ENCODE measurements at regions not wholly inside any gene's neighbourhood (a gene's known extent, or its start where the extent isn't known, plus 50 kb on each side); places are given as distances from the start of the nearest gene placed in this dataset.

DNA sequence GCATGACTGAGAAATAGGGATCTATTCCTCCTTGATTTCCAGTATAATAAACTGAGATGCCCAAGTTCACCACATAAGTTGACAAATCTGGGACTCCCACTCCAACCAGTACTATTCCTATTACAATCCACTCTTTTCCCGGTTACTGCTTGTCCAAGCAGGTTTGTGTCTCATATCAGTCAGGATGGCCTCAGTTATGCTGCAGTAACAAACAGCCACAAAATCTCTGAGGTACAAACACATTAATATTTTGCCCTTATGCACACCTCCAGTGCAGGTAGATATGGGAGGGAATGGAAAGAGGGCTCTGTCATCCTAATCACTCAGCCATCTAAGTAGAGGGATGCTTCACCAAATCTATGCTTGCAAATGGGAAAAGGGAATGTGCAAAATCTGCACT is 207.8 kb downstream of the RAB28 start:
- Histone ChIP-seq H3K36me3 (ENCODE audit: control insufficient read depth, insufficient read depth, low read length) (no peaks in the 10 kb centered on the region), H3K9ac (ENCODE audit: insufficient read depth in 1 of 2, low read depth in 2 of 2, low read length in 2 of 2) (no peak overlapping the region), H3K27me3 (ENCODE audit: control insufficient read depth in 2 of 2, insufficient read depth in 2 of 2, low read length in 2 of 2) (no peaks in the 10 kb centered on the region), H3K4me2 (ENCODE audit: insufficient read depth, low read length) (no peak overlapping the region), H2AFZ (ENCODE audit: low read depth, low read length) (no peak overlapping the region), H3K27ac (ENCODE audit: extremely low read depth, low read depth, low read length) (no peak overlapping the region), H3K9me1 (ENCODE audit: control insufficient read depth, insufficient read depth, low read length) (no peaks in the 10 kb centered on the region), H4K20me1 (replicated peaks; ENCODE audit: control insufficient read depth, insufficient read depth, low read length) (no peaks in the 10 kb centered on the region), H3K9me3 (replicated peaks; ENCODE audit: control insufficient read depth, insufficient read depth, low read depth, low read length) (no peaks in the 10 kb centered on the region), H3K4me1 (replicated peaks in 1 of 2; ENCODE audit: control insufficient read depth in 2 of 2, insufficient read depth in 2 of 2, low read length in 2 of 2) (no peaks in the 10 kb centered on the region), H3K4me3 (no peak overlapping the region), H3K79me2 (ENCODE audit: control insufficient read depth, insufficient read depth, low read length) (no peaks in the 10 kb centered on the region)
- WGBS (ENCODE audit: insufficient coverage, low coverage, missing lambda C conversion rate) = 0% methylated on average over 1 of the region's 1 CpG
- in situ Hi-C loops (cut with MboI) = no loop called here
- DNase-seq (ENCODE audit: extremely low read depth in 1 of 4, low spot score in 3 of 4) (no peak), ATAC-seq (no peak), FAIRE-seq (no peak)
- POLR2A ChIA-PET = no interaction called here
- intact Hi-C loops (cut with micrococcal nuclease) = no loop called here
- CTCF ChIA-PET (ENCODE audit: low intra/inter-chr PET ratio) = no interaction called here
- no TSS peak for BruUV-seq (replicated peaks)
- TF ChIP-seq, protein P1, sequence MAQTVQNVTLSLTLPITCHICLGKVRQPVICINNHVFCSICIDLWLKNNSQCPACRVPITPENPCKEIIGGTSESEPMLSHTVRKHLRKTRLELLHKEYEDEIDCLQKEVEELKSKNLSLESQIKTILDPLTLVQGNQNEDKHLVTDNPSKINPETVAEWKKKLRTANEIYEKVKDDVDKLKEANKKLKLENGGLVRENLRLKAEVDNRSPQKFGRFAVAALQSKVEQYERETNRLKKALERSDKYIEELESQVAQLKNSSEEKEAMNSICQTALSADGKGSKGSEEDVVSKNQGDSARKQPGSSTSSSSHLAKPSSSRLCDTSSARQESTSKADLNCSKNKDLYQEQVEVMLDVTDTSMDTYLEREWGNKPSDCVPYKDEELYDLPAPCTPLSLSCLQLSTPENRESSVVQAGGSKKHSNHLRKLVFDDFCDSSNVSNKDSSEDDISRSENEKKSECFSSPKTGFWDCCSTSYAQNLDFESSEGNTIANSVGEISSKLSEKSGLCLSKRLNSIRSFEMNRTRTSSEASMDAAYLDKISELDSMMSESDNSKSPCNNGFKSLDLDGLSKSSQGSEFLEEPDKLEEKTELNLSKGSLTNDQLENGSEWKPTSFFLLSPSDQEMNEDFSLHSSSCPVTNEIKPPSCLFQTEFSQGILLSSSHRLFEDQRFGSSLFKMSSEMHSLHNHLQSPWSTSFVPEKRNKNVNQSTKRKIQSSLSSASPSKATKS (CRISPR knock-in tag; IDR thresholded peaks at IDR 0.05) = no peak
- TF ChIP-seq ZNF12 (CRISPR knock-in tag; IDR thresholded peaks at IDR 0.05) = peak; percentile 85

DNA sequence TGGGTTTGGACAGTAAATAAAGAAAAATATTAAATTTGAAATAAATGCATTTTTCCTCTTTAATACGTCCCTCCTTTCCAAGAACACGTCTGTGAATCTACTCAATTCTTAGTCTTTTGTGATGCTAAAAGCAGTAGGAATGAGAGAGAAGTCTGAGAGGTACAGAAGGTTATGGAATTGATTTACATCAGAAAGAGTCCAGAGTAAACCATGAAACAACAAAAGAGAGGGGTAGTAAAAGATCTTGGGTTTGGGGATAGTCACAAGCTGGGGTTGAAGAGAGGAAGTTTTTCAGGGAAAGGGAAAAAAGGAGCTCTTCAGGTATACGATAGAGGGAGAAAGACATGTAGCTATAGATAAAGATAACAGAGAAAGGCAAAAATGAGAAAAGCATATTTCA is 215.4 kb downstream of the RAB28 start:
- Histone ChIP-seq H3K27me3 (ENCODE audit: control insufficient read depth in 2 of 2, insufficient read depth in 2 of 2, low read length in 2 of 2) (no peaks in the 10 kb centered on the region), H3K36me3 (ENCODE audit: control insufficient read depth, insufficient read depth, low read length) (no peaks in the 10 kb centered on the region), H2AFZ (ENCODE audit: low read depth, low read length) (no peak overlapping the region), H3K9me3 (replicated peaks; ENCODE audit: control insufficient read depth, insufficient read depth, low read depth, low read length) (no peaks in the 10 kb centered on the region), H3K4me2 (ENCODE audit: insufficient read depth, low read length) (no peak overlapping the region), H3K79me2 (ENCODE audit: control insufficient read depth, insufficient read depth, low read length) (no peaks in the 10 kb centered on the region), H3K27ac (ENCODE audit: extremely low read depth, low read depth, low read length) (no peak overlapping the region), H4K20me1 (replicated peaks; ENCODE audit: control insufficient read depth, insufficient read depth, low read length) (no peaks in the 10 kb centered on the region), H3K9me1 (ENCODE audit: control insufficient read depth, insufficient read depth, low read length) (no peaks in the 10 kb centered on the region), H3K4me3 (no peak overlapping the region), H3K9ac (ENCODE audit: insufficient read depth in 1 of 2, low read depth in 2 of 2, low read length in 2 of 2) (no peak overlapping the region), H3K4me1 (replicated peaks in 1 of 2; ENCODE audit: control insufficient read depth in 2 of 2, insufficient read depth in 2 of 2, low read length in 2 of 2) (no peaks in the 10 kb centered on the region)
- WGBS (ENCODE audit: insufficient coverage, low coverage, missing lambda C conversion rate) = 0% methylated on average over 3 of the region's 3 CpGs
- DNase-seq (ENCODE audit: extremely low read depth in 1 of 4, low spot score in 3 of 4) (no peak), ATAC-seq (no peak), FAIRE-seq (no peak)
- no TSS peak for BruUV-seq (replicated peaks)
- in situ Hi-C loops (cut with MboI) = no loop called here
- POLR2A ChIA-PET = no interaction called here
- intact Hi-C loops (cut with micrococcal nuclease) = no loop called here
- CTCF ChIA-PET (ENCODE audit: low intra/inter-chr PET ratio) = no interaction called here
- TF ChIP-seq, protein P2, sequence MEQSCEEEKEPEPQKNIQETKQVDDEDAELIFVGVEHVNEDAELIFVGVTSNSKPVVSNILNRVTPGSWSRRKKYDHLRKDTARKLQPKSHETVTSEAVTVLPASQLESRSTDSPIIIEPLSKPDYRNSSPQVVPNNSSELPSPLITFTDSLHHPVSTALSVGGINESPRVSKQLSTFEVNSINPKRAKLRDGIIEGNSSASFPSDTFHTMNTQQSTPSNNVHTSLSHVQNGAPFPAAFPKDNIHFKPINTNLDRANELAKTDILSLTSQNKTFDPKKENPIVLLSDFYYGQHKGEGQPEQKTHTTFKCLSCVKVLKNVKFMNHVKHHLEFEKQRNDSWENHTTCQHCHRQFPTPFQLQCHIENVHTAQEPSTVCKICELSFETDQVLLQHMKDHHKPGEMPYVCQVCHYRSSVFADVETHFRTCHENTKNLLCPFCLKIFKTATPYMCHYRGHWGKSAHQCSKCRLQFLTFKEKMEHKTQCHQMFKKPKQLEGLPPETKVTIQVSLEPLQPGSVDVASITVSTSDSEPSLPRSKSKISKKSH (CRISPR knock-in tag; IDR thresholded peaks at IDR 0.05) = no peak
- TF ChIP-seq, protein P3, sequence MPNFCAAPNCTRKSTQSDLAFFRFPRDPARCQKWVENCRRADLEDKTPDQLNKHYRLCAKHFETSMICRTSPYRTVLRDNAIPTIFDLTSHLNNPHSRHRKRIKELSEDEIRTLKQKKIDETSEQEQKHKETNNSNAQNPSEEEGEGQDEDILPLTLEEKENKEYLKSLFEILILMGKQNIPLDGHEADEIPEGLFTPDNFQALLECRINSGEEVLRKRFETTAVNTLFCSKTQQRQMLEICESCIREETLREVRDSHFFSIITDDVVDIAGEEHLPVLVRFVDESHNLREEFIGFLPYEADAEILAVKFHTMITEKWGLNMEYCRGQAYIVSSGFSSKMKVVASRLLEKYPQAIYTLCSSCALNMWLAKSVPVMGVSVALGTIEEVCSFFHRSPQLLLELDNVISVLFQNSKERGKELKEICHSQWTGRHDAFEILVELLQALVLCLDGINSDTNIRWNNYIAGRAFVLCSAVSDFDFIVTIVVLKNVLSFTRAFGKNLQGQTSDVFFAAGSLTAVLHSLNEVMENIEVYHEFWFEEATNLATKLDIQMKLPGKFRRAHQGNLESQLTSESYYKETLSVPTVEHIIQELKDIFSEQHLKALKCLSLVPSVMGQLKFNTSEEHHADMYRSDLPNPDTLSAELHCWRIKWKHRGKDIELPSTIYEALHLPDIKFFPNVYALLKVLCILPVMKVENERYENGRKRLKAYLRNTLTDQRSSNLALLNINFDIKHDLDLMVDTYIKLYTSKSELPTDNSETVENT (CRISPR knock-in tag; IDR thresholded peaks at IDR 0.05) = no peak
- TF ChIP-seq ZBTB7A (IDR thresholded peaks at IDR 0.05; ENCODE audit: borderline replicate concordance, control insufficient read depth, low read depth, low read length) = no peak
- no peak for TF ChIP-seq ZNF12 (CRISPR knock-in tag; IDR thresholded peaks at IDR 0.05)
- TF ChIP-seq MED1 (CRISPR knock-in tag; IDR thresholded peaks at IDR 0.05; ENCODE audit: borderline replicate concordance) = no peak
- TF ChIP-seq, protein P4, sequence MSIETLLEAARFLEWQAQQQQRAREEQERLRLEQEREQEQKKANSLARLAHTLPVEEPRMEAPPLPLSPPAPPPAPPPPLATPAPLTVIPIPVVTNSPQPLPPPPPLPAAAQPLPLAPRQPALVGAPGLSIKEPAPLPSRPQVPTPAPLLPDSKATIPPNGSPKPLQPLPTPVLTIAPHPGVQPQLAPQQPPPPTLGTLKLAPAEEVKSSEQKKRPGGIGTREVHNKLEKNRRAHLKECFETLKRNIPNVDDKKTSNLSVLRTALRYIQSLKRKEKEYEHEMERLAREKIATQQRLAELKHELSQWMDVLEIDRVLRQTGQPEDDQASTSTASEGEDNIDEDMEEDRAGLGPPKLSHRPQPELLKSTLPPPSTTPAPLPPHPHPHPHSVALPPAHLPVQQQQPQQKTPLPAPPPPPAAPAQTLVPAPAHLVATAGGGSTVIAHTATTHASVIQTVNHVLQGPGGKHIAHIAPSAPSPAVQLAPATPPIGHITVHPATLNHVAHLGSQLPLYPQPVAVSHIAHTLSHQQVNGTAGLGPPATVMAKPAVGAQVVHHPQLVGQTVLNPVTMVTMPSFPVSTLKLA (conservative IDR thresholded peaks at IDR 0.05) = no peak
- no peak for TF ChIP-seq SOX6 (IDR thresholded peaks at IDR 0.05)
- TF ChIP-seq ZNF217 (CRISPR knock-in tag; IDR thresholded peaks at IDR 0.05) = no peak

Data from K562 (cell line).